Osteoblast (primary cell): ENCODE measurements at regions not wholly inside any gene's neighbourhood (a gene's known extent, or its start where the extent isn't known, plus 50 kb on each side); places are given as distances from the start of the nearest gene placed in this dataset.

Experiments used
- DNase-seq: peaks from one replicate; pipeline ENCODE4 v3.0.0; 2011; ENCODE audit warnings: low spot score, mixed read lengths; ENCODE audit not compliant: insufficient read length; ENCODE audit errors: missing footprints
- H2AFZ ChIP-seq: 2 replicates; pipeline ENCODE4 v1.6.0; 2011; ENCODE audit warnings: mild to moderate bottlenecking, low read length
- H3K27ac ChIP-seq: 2 replicates; pipeline ENCODE4 v1.5.1; 2011; ENCODE audit warnings: mild to moderate bottlenecking, low read depth, low read length, moderate library complexity
- H3K27me3 ChIP-seq: 2 replicates; pipeline ENCODE4 v1.6.0; 2012; ENCODE audit warnings: mild to moderate bottlenecking, control low read depth, inconsistent platforms, low read length, moderate library complexity; ENCODE audit not compliant: insufficient read depth
- H3K36me3 ChIP-seq: 2 replicates; pipeline ENCODE4 v1.5.1; 2011; ENCODE audit warnings: mild to moderate bottlenecking, low read length, control low read depth, moderate library complexity; ENCODE audit not compliant: insufficient read depth
- H3K4me1 ChIP-seq: 2 replicates; pipeline ENCODE4 v1.5.1; 2011; ENCODE audit warnings: mild to moderate bottlenecking, low read length, control low read depth, moderate library complexity; ENCODE audit not compliant: insufficient read depth
- H3K4me2 ChIP-seq: 2 replicates; pipeline ENCODE4 v1.6.0; 2011; ENCODE audit warnings: mild to moderate bottlenecking, low read length; ENCODE audit not compliant: insufficient read depth
- H3K4me3 ChIP-seq: fragments of 200-600 bp; sonication (generic); 3 replicates; pipeline ENCODE4 v1.5.1; 2012; ENCODE audit warnings: mild to moderate bottlenecking, low read length, inconsistent platforms; ENCODE audit not compliant: insufficient read depth
- H3K79me2 ChIP-seq: 2 replicates; pipeline ENCODE4 v1.6.0; 2012; ENCODE audit warnings: mild to moderate bottlenecking, low read length, control low read depth, inconsistent platforms; ENCODE audit not compliant: insufficient read depth
- H3K9me3 ChIP-seq: 2 replicates; pipeline ENCODE4 v1.5.1; 2011; ENCODE audit warnings: low read depth, low read length, control low read depth
- H4K20me1 ChIP-seq: 2 replicates; pipeline ENCODE4 v1.6.0; 2012; ENCODE audit warnings: mild to moderate bottlenecking, low read length, control low read depth; ENCODE audit not compliant: insufficient read depth
- CTCF ChIP-seq: IDR thresholded peaks from 2 replicates; pipeline ENCODE4 v1.5.1; 2011; ENCODE audit warnings: mild to moderate bottlenecking, low read depth, low read length, moderate library complexity; ENCODE audit errors: extremely low read depth

- Histone ChIP-seq H3K4me1 (no peaks in the 10 kb centered on the region), H3K27ac (no peak overlapping the region), H2AFZ (no peak overlapping the region), H3K27me3 (no peaks in the 10 kb centered on the region), H3K79me2 (no peaks in the 10 kb centered on the region), H3K4me2 (no peak overlapping the region), H4K20me1 (no peaks in the 10 kb centered on the region), H3K9me3 (no peaks in the 10 kb centered on the region), H3K4me3 (no peak overlapping the region), H3K36me3 (no peaks in the 10 kb centered on the region)
- no peak for TF ChIP-seq CTCF
- no peak for DNase-seq
Observed at GRCh38 chr5:63483338-63483737, 478.9 kb downstream of the HTR1A start.

- H3K4me1 ChIP-seq: no peaks in the 10 kb centered on the region
- H3K36me3 ChIP-seq: no peaks in the 10 kb centered on the region
- no peak overlapping the region for H3K4me3 ChIP-seq
- no peaks in the 10 kb centered on the region for H3K79me2 ChIP-seq
- no peak for TF ChIP-seq CTCF
- H4K20me1 ChIP-seq: no peaks in the 10 kb centered on the region
- H3K4me2 ChIP-seq: no peak overlapping the region
- no peaks in the 10 kb centered on the region for H3K9me3 ChIP-seq
- no peak overlapping the region for H2AFZ ChIP-seq
- no peaks in the 10 kb centered on the region for H3K27me3 ChIP-seq
- H3K27ac ChIP-seq: no peak overlapping the region
- no peak for DNase-seq
Observed at GRCh38 chr5:63473335-63473967, 488.8 kb downstream of the HTR1A start.

- Histone ChIP-seq H3K79me2 (no peaks in the 10 kb centered on the region), H3K4me3 (no peak overlapping the region), H3K4me1 (no peaks in the 10 kb centered on the region), H3K27me3 (no peaks in the 10 kb centered on the region), H4K20me1 (no peaks in the 10 kb centered on the region), H3K36me3 (no peaks in the 10 kb centered on the region), H3K9me3 (no peaks in the 10 kb centered on the region), H3K27ac (no peak overlapping the region), H3K4me2 (no peak overlapping the region), H2AFZ (no peak overlapping the region)
- TF ChIP-seq CTCF: no peak
- no peak for DNase-seq
Observed at GRCh38 chr5:63456279-63456678, 506.0 kb downstream of the HTR1A start.

- H4K20me1 ChIP-seq: no peaks in the 10 kb centered on the region
- no peak for TF ChIP-seq CTCF
- H3K36me3 ChIP-seq: no peaks in the 10 kb centered on the region
- no peaks in the 10 kb centered on the region for H3K27me3 ChIP-seq
- H2AFZ ChIP-seq: no peak overlapping the region
- H3K27ac ChIP-seq: no peak overlapping the region
- no peak overlapping the region for H3K4me2 ChIP-seq
- DNase-seq: no peak
- H3K4me1 ChIP-seq: no peaks in the 10 kb centered on the region
- H3K9me3 ChIP-seq: no peaks in the 10 kb centered on the region
- H3K4me3 ChIP-seq: no peak overlapping the region
- no peaks in the 10 kb centered on the region for H3K79me2 ChIP-seq
Observed at GRCh38 chr5:63451188-63451587, 511.1 kb downstream of the HTR1A start.
